MM.1S (cell line): ENCODE measurements at regions not wholly inside any gene's neighbourhood (a gene's known extent, or its start where the extent isn't known, plus 50 kb on each side); places are given as distances from the start of the nearest gene placed in this dataset.

Experiments used
- DNase-seq: peaks from one replicate; pipeline ENCODE4 v3.0.0-alpha.2; 2015
- H2AFZ ChIP-seq: fragments of 300-600 bp; sonication (generic); 2 replicates; pipeline ENCODE4 v1.6.0; 2016; ENCODE audit warnings: antibody characterized with exemption, low read length
- H3F3A ChIP-seq: fragments of 300-600 bp; sonication (generic); 2 replicates; pipeline ENCODE4 v1.6.1; 2016; ENCODE audit warnings: mild to moderate bottlenecking, antibody characterized with exemption, low read length, moderate library complexity, mixed read lengths; ENCODE audit not compliant: insufficient read depth
- H3K27ac ChIP-seq: fragments of 300-600 bp; sonication (generic); 2 replicates; pipeline ENCODE4 v1.5.1; 2016; ENCODE audit warnings: mild to moderate bottlenecking, low read length
- H3K27me3 ChIP-seq: fragments of 300-600 bp; sonication (generic); replicated peaks from 2 replicates; pipeline ENCODE4 v1.6.0; 2016; ENCODE audit warnings: low read length; ENCODE audit not compliant: insufficient read depth
- H3K36me3 ChIP-seq: fragments of 300-600 bp; sonication (generic); replicated peaks from 2 replicates; pipeline ENCODE4 v1.6.1; 2016; ENCODE audit warnings: mild to moderate bottlenecking, low read length, mixed read lengths; ENCODE audit not compliant: insufficient read depth
- H3K4me1 ChIP-seq: fragments of 300-600 bp; sonication (generic); 2 replicates; pipeline ENCODE4 v1.6.1; 2016; ENCODE audit warnings: low read length, mixed read lengths
- H3K4me2 ChIP-seq: fragments of 300-600 bp; sonication (generic); 2 replicates; pipeline ENCODE4 v1.6.0; 2016; ENCODE audit warnings: low read depth, low read length
- H3K4me3 ChIP-seq: fragments of 300-600 bp; sonication (generic); 2 replicates; pipeline ENCODE4 v1.5.1; 2016; ENCODE audit warnings: low read length, mixed read lengths
- H3K79me2 ChIP-seq: fragments of 300-600 bp; sonication (generic); 2 replicates; pipeline ENCODE4 v1.6.1; 2016; ENCODE audit warnings: mixed run types, low read length, mixed read lengths
- H3K9ac ChIP-seq: fragments of 300-600 bp; sonication (generic); 2 replicates; pipeline ENCODE4 v1.6.1; 2016; ENCODE audit warnings: low read length, mixed read lengths
- H3K9me2 ChIP-seq: fragments of 300-600 bp; sonication (generic); replicated peaks from 2 replicates; pipeline ENCODE4 v1.6.1; 2016; ENCODE audit warnings: mild to moderate bottlenecking, low read length, mixed read lengths; ENCODE audit not compliant: insufficient read depth
- H3K9me3 ChIP-seq: fragments of 300-600 bp; sonication (generic); replicated peaks from 2 replicates; pipeline ENCODE4 v1.6.1; 2016; ENCODE audit warnings: mild to moderate bottlenecking, low read length, mixed read lengths; ENCODE audit not compliant: insufficient read depth
- H4K20me1 ChIP-seq: fragments of 300-600 bp; sonication (generic); 2 replicates; pipeline ENCODE4 v1.6.1; 2016; ENCODE audit warnings: mild to moderate bottlenecking, low read length, moderate library complexity, mixed read lengths; ENCODE audit not compliant: insufficient read depth
- CTCF ChIP-seq: fragments of 300-600 bp; sonication (generic); IDR thresholded peaks from 2 replicates; pipeline ENCODE4 v1.5.1; 2016; ENCODE audit warnings: antibody characterized with exemption, low read length, mixed read lengths
- EZH2 ChIP-seq: fragments of 300-600 bp; sonication (generic); optimal IDR thresholded peaks from 2 replicates; pipeline ENCODE3; 2017; ENCODE audit warnings: low read depth, mild to moderate bottlenecking, antibody characterized with exemption, low read length, mixed read lengths
- EZH2phosphoT487 ChIP-seq: fragments of 300-600 bp; sonication (generic); IDR thresholded peaks from 2 replicates; pipeline ENCODE4 v1.6.1; 2018; ENCODE audit warnings: antibody characterized with exemption, low read length

GRCh38 chr5:3304346-3304745 lies 291.3 kb upstream of the IRX1 start:
- Histone ChIP-seq H3F3A (no peaks in the 10 kb centered on the region), H2AFZ (no peak overlapping the region), H3K9me3 (no peaks in the 10 kb centered on the region), H3K79me2 (no peaks in the 10 kb centered on the region), H3K36me3 (no peaks in the 10 kb centered on the region), H3K9me2 (no peaks in the 10 kb centered on the region), H3K4me3 (no peak overlapping the region), H4K20me1 (no peaks in the 10 kb centered on the region), H3K4me2 (no peak overlapping the region), H3K27ac (no peak overlapping the region), H3K4me1 (no peaks in the 10 kb centered on the region), H3K9ac (no peak overlapping the region), H3K27me3 (no peaks in the 10 kb centered on the region)
- TF ChIP-seq EZH2 (no peak), EZH2phosphoT487 (no peak), CTCF (no peak)
- DNase-seq = no peak

GRCh38 chr5:3303777-3304176 lies 291.9 kb upstream of the IRX1 start:
- no peaks in the 10 kb centered on the region for H3K79me2 ChIP-seq
- H3K4me1 ChIP-seq = peaks cover 3% of the 10 kb centered on the region
- H3K4me3 ChIP-seq = no peak overlapping the region
- H3K27ac ChIP-seq = no peak overlapping the region
- H3F3A ChIP-seq = no peaks in the 10 kb centered on the region
- H3K9ac ChIP-seq = no peak overlapping the region
- H3K9me3 ChIP-seq = no peaks in the 10 kb centered on the region
- H3K36me3 ChIP-seq = no peaks in the 10 kb centered on the region
- H3K27me3 ChIP-seq = no peaks in the 10 kb centered on the region
- no peaks in the 10 kb centered on the region for H3K9me2 ChIP-seq
- H4K20me1 ChIP-seq = no peaks in the 10 kb centered on the region
- H2AFZ ChIP-seq = no peak overlapping the region
- TF ChIP-seq EZH2 = no peak
- no peak for TF ChIP-seq CTCF
- no peak for TF ChIP-seq EZH2phosphoT487
- DNase-seq = no peak
- H3K4me2 ChIP-seq = no peak overlapping the region

GRCh38 chr5:3302228-3302627 lies 293.4 kb upstream of the IRX1 start:
- no peak for TF ChIP-seq EZH2
- no peak for TF ChIP-seq EZH2phosphoT487
- no peak for TF ChIP-seq CTCF
- Histone ChIP-seq H2AFZ (no peak overlapping the region), H3K4me2 (no peak overlapping the region), H3K36me3 (no peaks in the 10 kb centered on the region), H3K4me3 (no peak overlapping the region), H3K9me2 (no peaks in the 10 kb centered on the region), H3F3A (no peaks in the 10 kb centered on the region), H3K27ac (no peak overlapping the region), H3K9me3 (no peaks in the 10 kb centered on the region), H3K4me1 (peaks cover 9% of the 10 kb centered on the region), H3K27me3 (no peaks in the 10 kb centered on the region), H4K20me1 (no peaks in the 10 kb centered on the region), H3K79me2 (no peaks in the 10 kb centered on the region), H3K9ac (no peak overlapping the region)
- peak; percentile 17 for DNase-seq

- H3K79me2 ChIP-seq = no peaks in the 10 kb centered on the region
- H3K9me2 ChIP-seq = no peaks in the 10 kb centered on the region
- no peak overlapping the region for H2AFZ ChIP-seq
- H3K27me3 ChIP-seq = no peaks in the 10 kb centered on the region
- no peak overlapping the region; the same call in 1 of the 2 replicates for H3K4me2 ChIP-seq
- no peak overlapping the region for H3K27ac ChIP-seq
- DNase-seq = no peak
- no peaks in the 10 kb centered on the region for H3K9me3 ChIP-seq
- no peaks in the 10 kb centered on the region for H3F3A ChIP-seq
- no peaks in the 10 kb centered on the region for H4K20me1 ChIP-seq
- TF ChIP-seq EZH2phosphoT487 (no peak), CTCF (no peak), EZH2 (no peak)
- H3K36me3 ChIP-seq = no peaks in the 10 kb centered on the region
- no peak overlapping the region for H3K4me3 ChIP-seq
- H3K4me1 ChIP-seq = peaks cover 9% of the 10 kb centered on the region
- H3K9ac ChIP-seq = no peak overlapping the region
Observed at GRCh38 chr5:3301306-3301705, 294.3 kb upstream of the IRX1 start.
